GM23338 (cell line): ENCODE measurements at regions not wholly inside any gene's neighbourhood (a gene's known extent, or its start where the extent isn't known, plus 50 kb on each side); places are given as distances from the start of the nearest gene placed in this dataset.

Experiments
- CREB1 ChIP-seq: fragments of 250-450 bp; sonication (Bioruptor Pico); IDR thresholded peaks from 2 replicates; pipeline ENCODE4 v1.5.0; 2020; ENCODE audit warnings: low read depth, mild to moderate bottlenecking, moderate library complexity
- CTCF ChIP-seq, 2 experiments: fragments of 200-600 bp in 1 of 2; sonication (generic) in 1 of 2; conservative IDR thresholded peaks; 2 replicates each; pipeline versions ENCODE4 v1.5.1 to v1.6.1; 2016 to 2017; ENCODE audit warnings: antibody characterized with exemption in 2 of 2, low read depth in 2 of 2, mild to moderate bottlenecking in 2 of 2, moderate library complexity in 1 of 2
- ETS1 ChIP-seq: IDR thresholded peaks from 2 replicates; pipeline ENCODE4 v1.6.1; 2016; ENCODE audit warnings: antibody characterized with exemption
- EZH2 ChIP-seq: fragments of 200-600 bp; sonication (generic); IDR thresholded peaks from one replicate; pipeline ENCODE4 v1.8.0; 2017; ENCODE audit warnings: antibody characterized with exemption, mild to moderate bottlenecking, low read depth; ENCODE audit not compliant: unreplicated experiment
- EZH2phosphoT487 ChIP-seq: fragments of 200-600 bp; sonication (generic); IDR thresholded peaks from one replicate; pipeline ENCODE4 v1.8.1; 2018; ENCODE audit warnings: antibody characterized with exemption; ENCODE audit not compliant: unreplicated experiment
- JUNB ChIP-seq: IDR thresholded peaks from one replicate; pipeline ENCODE4 v1.6.1; 2016; ENCODE audit warnings: antibody characterized with exemption; ENCODE audit not compliant: unreplicated experiment
- NANOG ChIP-seq: IDR thresholded peaks from 2 replicates; pipeline ENCODE4 v1.6.1; 2016; ENCODE audit warnings: antibody characterized with exemption, borderline replicate concordance
- POLR2AphosphoS5 ChIP-seq: IDR thresholded peaks from 2 replicates; pipeline ENCODE4 v1.6.1; 2016; ENCODE audit warnings: antibody characterized with exemption, low read depth
- REST ChIP-seq: IDR thresholded peaks from one replicate; pipeline ENCODE4 v1.6.1; 2018; ENCODE audit warnings: antibody characterized with exemption; ENCODE audit not compliant: unreplicated experiment
- ZNF114 ChIP-seq: fragments of 250-450 bp; sonication (Bioruptor Pico); IDR thresholded peaks from 2 replicates; pipeline ENCODE4 v1.5.0; 2020; ENCODE audit warnings: mild to moderate bottlenecking, moderate library complexity
- ZNF331 ChIP-seq: fragments of 250-450 bp; sonication (Bioruptor Pico); IDR thresholded peaks from 2 replicates; pipeline ENCODE4 v1.5.0; 2020; ENCODE audit warnings: low read depth, mild to moderate bottlenecking, moderate library complexity

- TF ChIP-seq JUNB (no peak), CTCF (conservative IDR thresholded peaks at IDR 0.05; ENCODE audit: low read depth in 2 of 2) (no peak), POLR2AphosphoS5 (no peak), EZH2phosphoT487 (no peak), EZH2 (no peak), NANOG (no peak), CREB1 (no peak), REST (no peak), ZNF331 (CRISPR knock-in tag) (no peak), ZNF114 (no peak), ETS1 (no peak)
Measured at GRCh38 chr13:107358866-107359265, 790.9 kb upstream of the ARGLU1 start.
